ENCODE measurements at regions not wholly inside any gene's neighbourhood (a gene's known extent, or its start where the extent isn't known, plus 50 kb on each side); places are given as distances from the start of the nearest gene placed in this dataset.
"Not testable (repeated sequence)": the region's sequence is repeated elsewhere in the genome, so short reads cannot be mapped to it uniquely, and the experiment has no call there.

GRCh38 chr7:6930787-6931186, 104.7 kb upstream of the CCZ1B start:
- not testable (repeated sequence) for DNase-seq (ENCODE audit: low read depth)

GRCh38 chr7:6931456-6931855, 105.4 kb upstream of the CCZ1B start:
- DNase-seq (ENCODE audit: low read depth); H3K4me3 ChIP-seq (replicated peaks; ENCODE audit: low read depth, low read length): not testable (repeated sequence)

More at GRCh38 chr7:6930787-6931186, 104.7 kb upstream of the CCZ1B start:
- not testable (repeated sequence) for H3K4me3 ChIP-seq (replicated peaks; ENCODE audit: low read depth, low read length)

- not testable (repeated sequence) for H3K4me3 ChIP-seq (replicated peaks; ENCODE audit: low read depth, low read length); DNase-seq (ENCODE audit: low read depth)
Measured at GRCh38 chr7:6933954-6934632, 108.0 kb upstream of the CCZ1B start.

GRCh38 chr7:6934981-6935380, 108.9 kb upstream of the CCZ1B start:
- H3K4me3 ChIP-seq (replicated peaks; ENCODE audit: low read depth, low read length) = no peak overlapping the region
- TF ChIP-seq CTCF (IDR thresholded peaks at IDR 0.05; ENCODE audit: low read length, missing control alignments) = no peak
- no peak for DNase-seq (ENCODE audit: low read depth)

- not testable (repeated sequence) for DNase-seq (ENCODE audit: low read depth); H3K4me3 ChIP-seq (replicated peaks; ENCODE audit: low read depth, low read length)
Measured at GRCh38 chr7:6936626-6937025, 110.6 kb upstream of the CCZ1B start.

- H3K4me3 ChIP-seq (replicated peaks; ENCODE audit: low read depth, low read length); DNase-seq (ENCODE audit: low read depth): not testable (repeated sequence)
Measured at GRCh38 chr7:6937746-6938145, 111.7 kb upstream of the CCZ1B start.

GRCh38 chr7:6938284-6938683, 112.2 kb upstream of the CCZ1B start:
- DNase-seq (ENCODE audit: low read depth) = peak; percentile 18
- TF ChIP-seq CTCF (IDR thresholded peaks at IDR 0.05; ENCODE audit: low read length, missing control alignments) = peak; percentile 32
- not testable (repeated sequence) for H3K4me3 ChIP-seq (replicated peaks; ENCODE audit: low read depth, low read length)

GRCh38 chr7:6939126-6939525, 113.1 kb upstream of the CCZ1B start:
- not testable (repeated sequence) for H3K4me3 ChIP-seq (replicated peaks; ENCODE audit: low read depth, low read length); DNase-seq (ENCODE audit: low read depth)

GRCh38 chr7:6939896-6940295, 113.8 kb upstream of the CCZ1B start:
- not testable (repeated sequence) for H3K4me3 ChIP-seq (replicated peaks; ENCODE audit: low read depth, low read length); DNase-seq (ENCODE audit: low read depth)

GRCh38 chr7:6946873-6947272, 120.8 kb upstream of the CCZ1B start:
- H3K4me3 ChIP-seq (replicated peaks; ENCODE audit: low read depth, low read length); DNase-seq (ENCODE audit: low read depth): not testable (repeated sequence)

- not testable (repeated sequence) for H3K4me3 ChIP-seq (replicated peaks; ENCODE audit: low read depth, low read length)
- peak; percentile 6 for DNase-seq (ENCODE audit: low read depth)
Measured at GRCh38 chr7:6950231-6950630, 124.2 kb upstream of the CCZ1B start.

- not testable (repeated sequence) for DNase-seq (ENCODE audit: low read depth); H3K4me3 ChIP-seq (replicated peaks; ENCODE audit: low read depth, low read length)
Measured at GRCh38 chr7:6951553-6951952, 125.5 kb upstream of the CCZ1B start.

Measured in fibroblast of pulmonary artery (primary cell).